HTR-8/SVneo (cell line): ENCODE measurements at regions not wholly inside any gene's neighbourhood (a gene's known extent, or its start where the extent isn't known, plus 50 kb on each side); places are given as distances from the start of the nearest gene placed in this dataset.
"Not testable (repeated sequence)": the region's sequence is repeated elsewhere in the genome, so short reads cannot be mapped to it uniquely, and the experiment has no call there.

Experiments used
- DNase-seq: peaks from one replicate; pipeline ENCODE4 v3.0.0; 2011; ENCODE audit warnings: low spot score, mixed read lengths; ENCODE audit not compliant: insufficient read length
- FAIRE-seq: peaks from 2 replicates; lab custom pipeline; 2011; peaks lifted over from hg19 to GRCh38; lab: Jason Lieb, UNC

- DNase-seq, result no peak
- no peak for FAIRE-seq
These were observed 50.6 kb upstream of the ZMYND8 start for GRCh38 chr20:47406849-47407682.

GRCh38 chr20:47411161-47411560 lies 54.7 kb upstream of the ZMYND8 start:
- no peak for FAIRE-seq
- no peak for DNase-seq

- FAIRE-seq (no peak), DNase-seq (no peak)
These were observed 55.6 kb upstream of the ZMYND8 start for GRCh38 chr20:47412083-47412482.

- DNase-seq (no peak), FAIRE-seq (no peak)
These were observed 56.7 kb upstream of the ZMYND8 start for GRCh38 chr20:47413189-47413588.

- FAIRE-seq (no peak), DNase-seq (no peak)
These were observed 61.0 kb upstream of the ZMYND8 start for GRCh38 chr20:47417245-47418068.

GRCh38 chr20:47418069-47418757 lies 61.7 kb upstream of the ZMYND8 start:
- no peak for DNase-seq
- FAIRE-seq, result no peak

GRCh38 chr20:47419953-47420514 lies 63.5 kb upstream of the ZMYND8 start:
- DNase-seq (no peak), FAIRE-seq (no peak)

GRCh38 chr20:47421076-47421475 lies 64.6 kb upstream of the ZMYND8 start:
- FAIRE-seq (no peak), DNase-seq (no peak)

GRCh38 chr20:47423586-47423985 lies 67.1 kb upstream of the ZMYND8 start:
- FAIRE-seq (no peak), DNase-seq (no peak)

GRCh38 chr20:47427067-47427466 lies 70.6 kb upstream of the ZMYND8 start:
- DNase-seq, result no peak
- no peak for FAIRE-seq

- no peak for FAIRE-seq
- no peak for DNase-seq
These were observed 71.2 kb upstream of the ZMYND8 start for GRCh38 chr20:47427746-47428145.

- no peak for FAIRE-seq
These were observed 71.7 kb upstream of the ZMYND8 start for GRCh38 chr20:47428164-47428563.

GRCh38 chr20:47428851-47429336 lies 72.4 kb upstream of the ZMYND8 start:
- no peak for DNase-seq
- FAIRE-seq, result no peak

More at GRCh38 chr20:47428164-47428563, 71.7 kb upstream of the ZMYND8 start:
- DNase-seq, result no peak

- no peak for FAIRE-seq
- no peak for DNase-seq
These were observed 72.3 kb upstream of the NCOA3 start for GRCh38 chr20:47429409-47429808.

- no peak for FAIRE-seq
- DNase-seq, result no peak
These were observed 70.7 kb upstream of the NCOA3 start for GRCh38 chr20:47430862-47431588.

- no peak for FAIRE-seq
- DNase-seq, result no peak
These were observed 68.9 kb upstream of the NCOA3 start for GRCh38 chr20:47432834-47433210.

GRCh38 chr20:47434128-47434779 lies 67.4 kb upstream of the NCOA3 start:
- DNase-seq, FAIRE-seq: not testable (repeated sequence)

- DNase-seq (no peak), FAIRE-seq (no peak)
These were observed 63.0 kb upstream of the NCOA3 start for GRCh38 chr20:47438464-47439381.
